ENCODE measurements at regions not wholly inside any gene's neighbourhood (a gene's known extent, or its start where the extent isn't known, plus 50 kb on each side); places are given as distances from the start of the nearest gene placed in this dataset.
"Not testable (repeated sequence)": the region's sequence is repeated elsewhere in the genome, so short reads cannot be mapped to it uniquely, and the experiment has no call there.

DNA sequence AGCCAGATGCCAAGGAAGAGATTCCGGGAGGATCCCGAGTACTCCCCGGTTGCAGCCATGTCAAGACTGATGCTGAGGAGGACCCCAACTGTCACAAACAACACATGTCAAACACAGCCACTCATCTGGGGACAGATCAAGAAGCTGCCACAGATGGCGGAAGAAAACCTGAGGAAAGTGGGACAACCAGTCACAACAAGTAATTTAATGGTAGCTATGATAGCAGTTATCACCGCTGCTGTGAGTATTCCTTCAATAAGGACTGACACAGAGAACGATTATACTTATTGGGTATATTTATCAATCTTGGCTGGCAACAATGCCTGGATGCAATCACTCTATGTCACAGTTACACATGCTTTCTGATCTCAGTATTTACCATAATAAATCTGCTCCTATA lies 763.4 kb downstream of the DHX35 start:
- DNase-seq, result not testable (repeated sequence)

DNA sequence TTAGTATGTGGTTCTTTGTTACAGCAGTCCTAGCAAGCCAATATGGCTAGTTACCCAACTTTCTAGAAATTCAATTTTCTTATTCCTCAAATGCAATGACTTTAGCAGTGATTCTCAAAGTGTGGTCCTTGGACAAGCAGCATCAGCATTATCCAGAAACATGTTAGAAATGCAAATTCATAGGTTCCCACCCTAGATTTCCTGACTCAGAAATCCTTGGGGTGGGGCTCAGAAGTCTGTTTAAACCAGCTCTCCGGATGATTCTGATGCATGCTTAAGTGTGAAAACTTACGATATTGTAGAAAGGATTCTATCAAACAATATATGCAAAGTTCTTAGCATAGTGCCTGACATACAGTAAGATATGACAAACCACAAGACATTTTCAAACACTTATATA lies 757.1 kb downstream of the DHX35 start:
- DNase-seq, result no peak

GRCh38 chr20:39717936-39718335 lies 755.8 kb downstream of the DHX35 start:
- DNase-seq, result no peak

DNA sequence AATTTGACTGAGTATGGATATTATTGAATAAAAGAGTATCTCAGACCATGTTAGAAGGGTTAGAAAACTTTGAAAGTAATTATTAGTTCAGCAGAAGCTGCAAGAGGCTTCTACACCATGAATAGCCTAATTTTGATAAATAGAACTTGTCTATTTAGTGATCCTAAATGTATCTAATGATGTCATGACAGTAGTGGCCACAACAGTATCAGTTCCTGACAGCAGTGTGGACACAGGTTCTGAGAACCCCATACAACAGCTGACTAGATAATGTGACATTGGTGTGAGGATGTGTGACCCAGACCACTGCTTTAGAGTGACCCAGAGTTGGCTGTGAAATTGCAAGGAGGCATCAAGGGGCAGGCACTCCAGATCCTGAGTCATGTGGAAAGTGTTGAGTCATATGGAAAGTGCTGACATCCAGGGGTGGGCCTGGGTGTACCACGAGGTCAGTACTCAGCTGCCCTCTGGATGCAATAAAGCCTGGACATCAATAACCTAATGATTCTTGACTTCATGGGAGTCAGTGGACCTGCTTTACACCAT lies 754.7 kb downstream of the DHX35 start:
- no peak for DNase-seq

DNA sequence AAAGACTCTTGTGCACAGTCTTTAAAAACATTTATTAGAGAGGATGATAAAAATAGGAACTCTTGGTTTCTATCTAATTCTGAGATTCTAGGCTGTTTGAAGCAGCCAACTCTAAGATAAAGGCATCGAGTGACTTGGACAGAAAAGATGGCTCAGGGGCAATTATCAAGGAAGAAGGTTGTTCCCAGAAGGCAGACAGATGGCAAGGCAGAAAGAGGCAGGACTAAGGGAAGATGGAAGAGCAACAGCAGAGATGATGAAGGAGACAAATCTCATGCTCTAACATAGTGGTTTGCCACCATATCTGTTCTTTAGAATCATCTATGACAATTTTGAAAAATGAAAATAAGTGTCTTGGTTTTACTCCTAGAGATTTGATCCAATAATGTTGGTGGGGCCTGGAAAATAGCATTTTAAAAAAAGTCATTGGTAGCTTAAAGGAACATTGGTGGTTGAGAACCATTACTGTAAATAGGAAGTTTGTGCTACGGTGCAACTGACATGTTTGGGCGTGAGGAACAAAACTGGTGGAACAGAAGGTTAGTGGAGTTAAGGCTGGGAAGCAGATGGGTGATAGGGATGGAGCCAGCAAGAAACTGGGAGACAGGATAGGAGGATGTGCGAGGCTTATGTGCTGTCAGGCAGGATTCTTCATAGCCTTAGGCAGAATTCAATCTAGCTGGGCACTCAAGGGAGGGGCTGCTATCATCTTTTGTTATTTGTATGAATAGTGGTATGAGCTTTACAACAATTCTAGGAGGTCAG lies 751.1 kb downstream of the DHX35 start:
- DNase-seq, result no peak

- DNase-seq, result no peak
These were observed 744.1 kb downstream of the DHX35 start for GRCh38 chr20:39706184-39706663.

- DNase-seq, result no peak
These were observed 742.9 kb downstream of the DHX35 start for GRCh38 chr20:39705032-39705431.

DNA sequence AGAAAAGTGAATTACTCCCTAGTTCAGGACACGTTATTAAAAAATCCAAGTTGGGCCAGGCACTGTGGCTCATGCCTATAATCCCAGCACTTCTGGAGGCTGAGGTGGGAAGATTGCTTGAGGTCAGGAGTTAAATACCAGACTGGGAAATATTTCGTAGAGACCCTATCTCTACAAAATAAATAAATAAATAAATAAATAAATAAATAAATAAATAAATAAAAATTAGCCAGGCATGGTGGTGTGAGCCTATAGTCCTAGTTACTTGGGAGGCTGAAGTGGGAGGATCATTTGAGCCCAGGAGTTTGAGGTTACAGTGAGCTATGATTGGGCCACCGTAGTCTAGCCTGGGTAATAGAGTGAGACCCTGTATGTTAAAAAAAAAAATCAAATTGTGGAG lies 741.2 kb downstream of the DHX35 start:
- DNase-seq, result not testable (repeated sequence)

- DNase-seq, result no peak
These were observed 740.7 kb downstream of the DHX35 start for GRCh38 chr20:39702701-39703349.

DNA sequence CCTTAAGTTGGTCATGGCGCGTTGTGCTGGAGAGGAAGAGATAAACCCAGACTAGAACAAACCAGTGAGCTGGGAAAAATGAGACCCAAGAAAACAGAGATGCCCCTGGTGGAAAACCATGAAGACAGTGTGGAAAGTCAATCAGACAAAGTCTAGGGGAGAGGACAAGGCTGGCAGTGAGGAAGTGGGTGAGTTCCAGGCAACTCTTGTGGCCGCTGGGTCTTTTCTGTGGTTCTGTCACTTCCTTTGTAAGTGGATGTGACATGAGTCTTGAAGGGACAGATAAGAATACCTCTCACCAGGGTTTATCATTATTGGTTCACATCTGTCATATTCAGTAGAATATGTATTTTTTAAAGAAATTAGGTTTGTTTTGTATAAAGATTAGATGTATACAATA lies 738.4 kb downstream of the DHX35 start:
- no peak for DNase-seq

- DNase-seq, result no peak
These were observed 737.1 kb downstream of the DHX35 start for GRCh38 chr20:39699166-39699725.

- no peak for DNase-seq
These were observed 736.6 kb downstream of the DHX35 start for GRCh38 chr20:39698752-39699151.

DNA sequence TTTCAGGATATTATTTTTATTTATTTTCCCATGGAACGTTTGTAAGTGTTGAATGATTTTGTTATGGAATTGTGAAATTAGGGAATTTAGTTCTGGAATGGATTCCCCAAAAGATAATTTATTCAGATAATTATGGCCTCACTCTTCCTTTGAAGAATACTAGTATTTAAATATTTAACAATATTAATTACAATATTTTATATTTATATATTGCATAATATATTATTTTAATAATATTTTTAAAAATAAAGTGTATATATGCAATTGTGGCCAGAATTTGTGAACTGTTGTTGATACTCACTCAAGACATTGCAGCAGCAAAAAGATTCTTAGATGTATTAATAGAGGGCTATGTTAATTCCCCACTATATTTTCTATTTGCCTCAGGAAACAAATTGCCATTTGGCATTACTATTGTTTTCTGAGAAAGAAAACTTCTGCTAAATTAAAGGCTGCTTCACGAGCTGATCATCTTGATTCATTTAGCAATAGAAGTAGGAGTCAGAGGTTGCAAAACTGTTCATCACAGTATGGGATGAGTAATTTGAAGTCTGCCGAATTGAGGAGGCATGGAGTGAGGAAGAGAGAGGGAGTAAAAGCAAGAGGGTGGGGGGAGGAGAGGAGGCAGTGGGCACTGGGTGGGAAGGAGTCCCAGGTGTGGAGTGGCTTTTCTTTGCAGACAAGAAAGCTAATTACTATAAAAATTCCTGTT lies 729.2 kb downstream of the DHX35 start:
- no peak for DNase-seq

DNA sequence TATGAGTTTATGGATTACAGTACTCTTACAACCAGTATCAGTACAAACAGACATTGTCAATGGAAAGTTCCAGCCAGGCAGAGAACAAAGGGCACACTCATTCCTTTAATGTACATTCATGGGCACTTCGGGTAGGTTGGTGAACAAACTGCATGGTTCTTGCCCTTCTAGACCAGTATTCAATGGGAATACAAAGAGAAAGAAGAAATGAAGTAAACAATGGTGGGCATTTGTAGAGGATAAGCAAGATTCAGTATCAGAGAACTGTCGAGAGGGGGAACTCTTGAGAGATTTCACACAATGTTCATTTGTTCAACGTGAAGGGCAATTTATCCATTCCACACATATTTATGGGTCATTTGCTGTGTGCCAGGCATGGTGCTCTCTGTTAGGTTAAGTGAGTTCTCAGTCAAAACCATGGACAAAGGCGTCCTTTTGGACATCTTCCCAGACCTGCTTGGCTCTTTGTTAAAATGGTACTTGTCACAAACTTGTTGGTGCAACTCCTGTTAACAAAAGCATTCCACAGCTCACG lies 714.8 kb downstream of the DHX35 start:
- no peak for DNase-seq

DNA sequence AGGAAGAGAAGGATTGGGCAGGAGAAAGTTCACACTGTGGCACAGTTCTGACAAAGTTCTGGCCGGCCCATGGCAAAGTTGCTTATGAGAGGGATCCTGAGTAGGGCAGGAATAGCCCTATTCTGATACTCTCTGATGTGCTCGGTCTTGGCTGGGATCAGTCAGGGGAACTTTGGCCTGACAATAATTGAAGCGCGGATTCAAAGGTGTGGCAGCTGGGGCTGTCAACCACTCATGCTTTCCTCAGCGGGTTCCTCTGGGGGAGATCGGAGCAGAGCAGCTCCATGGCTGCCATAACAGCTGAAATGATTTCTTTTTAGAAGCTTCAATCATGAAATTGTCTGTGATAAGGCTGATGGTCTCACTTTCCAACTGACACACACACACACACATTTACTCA lies 714.1 kb downstream of the DHX35 start:
- DNase-seq, result no peak

- DNase-seq, result no peak
These were observed 712.7 kb downstream of the DHX35 start for GRCh38 chr20:39674842-39675241.

- no peak for DNase-seq
These were observed 708.8 kb downstream of the DHX35 start for GRCh38 chr20:39670988-39671387.

DNA sequence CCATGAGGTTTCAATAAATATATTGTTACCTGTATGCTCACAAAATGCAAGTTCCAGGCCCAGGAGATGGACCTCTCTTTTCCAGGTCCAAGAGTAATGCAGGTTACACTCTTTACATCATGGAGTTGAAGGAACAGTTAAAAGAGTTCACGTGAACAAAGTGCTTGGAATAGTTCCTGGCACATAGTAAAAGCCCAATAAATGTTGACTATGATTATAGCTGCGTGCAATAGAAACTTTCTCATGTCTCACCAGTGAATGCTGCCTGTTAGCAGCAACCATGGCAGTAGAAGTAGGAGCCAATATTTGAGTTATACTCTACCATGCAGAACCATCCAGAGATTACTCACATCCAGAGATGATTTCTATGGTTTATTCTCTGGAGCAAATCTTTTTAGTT lies 707.5 kb downstream of the DHX35 start:
- DNase-seq, result no peak

DNA sequence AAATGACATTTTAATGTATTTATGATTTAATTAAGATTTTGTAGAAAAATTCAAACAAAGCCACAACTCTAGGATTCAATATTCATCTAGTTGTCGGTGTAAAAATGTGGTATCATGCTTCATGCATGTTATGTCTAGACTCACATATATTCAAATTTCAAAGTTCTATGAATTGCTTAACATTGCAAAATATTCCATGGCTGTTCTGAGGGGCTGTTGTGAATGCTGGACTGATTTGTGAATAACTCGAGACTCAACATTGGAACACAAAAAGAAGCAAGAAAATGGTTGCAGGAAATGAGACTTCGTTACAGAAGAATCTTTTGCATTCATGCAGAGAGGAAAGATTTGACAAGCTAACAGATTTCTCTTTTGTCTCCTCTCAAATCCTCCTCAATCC lies 705.9 kb downstream of the DHX35 start:
- DNase-seq, result no peak

DNA sequence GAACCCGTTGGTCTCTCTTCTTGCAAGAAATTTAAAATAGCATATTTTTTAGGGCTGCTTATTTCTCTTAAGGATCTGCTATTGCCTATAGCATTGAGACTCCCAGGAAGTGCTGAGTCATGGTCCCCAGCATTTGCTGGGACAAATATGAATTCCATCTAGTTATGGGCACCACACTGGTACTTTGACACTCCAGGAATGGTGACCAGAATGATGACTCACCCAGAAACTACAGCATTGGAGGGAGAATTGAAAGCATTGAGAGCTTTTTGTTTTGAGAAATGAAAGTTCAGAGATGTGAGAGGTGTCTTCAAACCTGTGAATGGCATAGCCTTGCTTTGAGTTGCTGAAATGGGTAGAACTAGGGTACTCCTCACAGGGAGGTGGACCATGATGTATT lies 699.7 kb downstream of the DHX35 start:
- DNase-seq, result no peak

DNA sequence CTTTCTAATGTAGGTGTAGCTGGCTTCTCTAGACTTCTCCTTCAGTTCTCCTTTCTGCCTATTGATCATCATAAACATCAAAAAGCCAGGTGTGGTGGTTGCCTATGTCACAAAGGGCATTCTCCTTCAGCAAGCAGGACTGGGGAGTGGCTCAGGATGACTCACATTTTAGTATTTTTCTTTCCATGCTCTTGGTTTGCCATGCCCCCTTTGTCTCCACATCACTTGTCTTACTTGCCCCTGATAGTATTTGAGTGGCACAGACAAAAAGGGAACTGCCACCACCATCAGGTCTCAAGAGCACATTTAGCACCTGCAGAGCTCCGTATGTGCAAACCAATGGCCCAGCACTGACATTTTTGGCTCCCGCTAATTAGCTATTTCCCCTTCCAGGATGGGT lies 698.8 kb downstream of the DHX35 start:
- no peak for DNase-seq

DNA sequence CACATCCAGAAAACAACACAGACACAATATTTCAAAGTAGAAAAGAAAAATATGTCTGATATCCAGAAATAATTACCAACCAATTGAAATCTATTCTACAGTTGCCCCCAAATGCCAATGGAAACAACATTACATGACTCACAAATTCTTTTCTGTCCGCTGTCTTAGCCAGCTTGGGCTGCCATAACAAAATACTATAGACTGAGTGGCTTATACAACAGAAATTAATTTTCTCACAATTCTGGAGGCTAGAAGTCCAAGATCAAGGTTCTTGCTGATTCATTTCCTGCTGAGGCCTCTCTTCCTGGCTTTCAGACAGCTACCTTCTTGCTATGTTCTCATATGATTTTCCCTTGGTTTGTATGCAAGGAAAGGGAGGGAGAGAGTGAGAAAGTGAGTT lies 698.1 kb downstream of the DHX35 start:
- DNase-seq, result no peak

Data from bone marrow (tissue), 2 donors.